PFSK-1 (cell line): ENCODE measurements at regions not wholly inside any gene's neighbourhood (a gene's known extent, or its start where the extent isn't known, plus 50 kb on each side); places are given as distances from the start of the nearest gene placed in this dataset.

Experiments used
- FOXP2 ChIP-seq: optimal IDR thresholded peaks from 2 replicates; pipeline ENCODE3; 2011; ENCODE audit warnings: borderline replicate concordance, control low read depth, inconsistent platforms; ENCODE audit not compliant: insufficient read depth; ENCODE audit errors: extremely low read length, extremely low read depth
- POLR2AphosphoS5 ChIP-seq: IDR thresholded peaks from 2 replicates; pipeline ENCODE4 v1.6.1; 2012; ENCODE audit warnings: low read depth, mild to moderate bottlenecking, control low read depth, low read length, moderate library complexity
- REST ChIP-seq, 2 experiments: IDR thresholded peaks; 2 replicates each; pipeline versions ENCODE4 v1.6.1 to v1.8.0; 2011 to 2012; ENCODE audit warnings: low read depth in 2 of 2, low read length in 2 of 2, control low read depth in 1 of 2, inconsistent platforms in 1 of 2, mild to moderate bottlenecking in 1 of 2, moderate library complexity in 1 of 2; ENCODE audit not compliant: insufficient read depth in 1 of 2
- SIN3A ChIP-seq: IDR thresholded peaks from 2 replicates; pipeline ENCODE4 v1.6.1; 2012; ENCODE audit warnings: mild to moderate bottlenecking, low read length, moderate library complexity, borderline replicate concordance; ENCODE audit not compliant: insufficient read depth
- TAF1 ChIP-seq: IDR thresholded peaks from 2 replicates; pipeline ENCODE4 v1.6.1; 2012; ENCODE audit warnings: low read length, control low read depth, borderline replicate concordance; ENCODE audit not compliant: insufficient read depth

GRCh38 chr12:126930234-126930633 lies 1336.7 kb upstream of the TMEM132C start:
- no peak for TF ChIP-seq REST (IDR thresholded peaks at IDR 0.05; ENCODE audit: insufficient read depth in 1 of 2, low read depth in 2 of 2, low read length in 2 of 2)
- TF ChIP-seq SIN3A = no peak
- no peak for TF ChIP-seq POLR2AphosphoS5
- no peak for TF ChIP-seq FOXP2
- no peak for TF ChIP-seq TAF1

- TF ChIP-seq REST (IDR thresholded peaks at IDR 0.05; ENCODE audit: insufficient read depth in 1 of 2, low read depth in 2 of 2, low read length in 2 of 2) (no peak), POLR2AphosphoS5 (no peak), SIN3A (no peak), FOXP2 (no peak)
Measured at GRCh38 chr12:126932156-126932555, 1334.8 kb upstream of the TMEM132C start.

- TF ChIP-seq SIN3A (no peak), REST (IDR thresholded peaks at IDR 0.05; ENCODE audit: insufficient read depth in 1 of 2, low read depth in 2 of 2, low read length in 2 of 2) (no peak), FOXP2 (no peak), TAF1 (no peak), POLR2AphosphoS5 (no peak)
Measured at GRCh38 chr12:126935435-126935834, 1331.5 kb upstream of the TMEM132C start.

GRCh38 chr12:126936181-126936851 lies 1330.7 kb upstream of the TMEM132C start:
- TF ChIP-seq TAF1 (no peak), FOXP2 (no peak), POLR2AphosphoS5 (no peak), SIN3A (no peak)

- TF ChIP-seq SIN3A (no peak), FOXP2 (no peak), TAF1 (no peak), REST (IDR thresholded peaks at IDR 0.05; ENCODE audit: insufficient read depth in 1 of 2, low read depth in 2 of 2, low read length in 2 of 2) (no peak), POLR2AphosphoS5 (no peak)
Measured at GRCh38 chr12:126937431-126937830, 1329.5 kb upstream of the TMEM132C start.
